HG02642 (cell line): ENCODE measurements at regions not wholly inside any gene's neighbourhood (a gene's known extent, or its start where the extent isn't known, plus 50 kb on each side); places are given as distances from the start of the nearest gene placed in this dataset.
A peak's percentile ranks its signal among the peaks of the same experiment; 100 is the strongest.

Source experiments
- ATAC-seq: cut with Tn5 transposase; IDR thresholded peaks from one replicate; pipeline ENCODE4 v1.9.1; 2021; ENCODE audit warnings: mild to moderate bottlenecking; ENCODE audit not compliant: unreplicated experiment, poor library complexity

DNA sequence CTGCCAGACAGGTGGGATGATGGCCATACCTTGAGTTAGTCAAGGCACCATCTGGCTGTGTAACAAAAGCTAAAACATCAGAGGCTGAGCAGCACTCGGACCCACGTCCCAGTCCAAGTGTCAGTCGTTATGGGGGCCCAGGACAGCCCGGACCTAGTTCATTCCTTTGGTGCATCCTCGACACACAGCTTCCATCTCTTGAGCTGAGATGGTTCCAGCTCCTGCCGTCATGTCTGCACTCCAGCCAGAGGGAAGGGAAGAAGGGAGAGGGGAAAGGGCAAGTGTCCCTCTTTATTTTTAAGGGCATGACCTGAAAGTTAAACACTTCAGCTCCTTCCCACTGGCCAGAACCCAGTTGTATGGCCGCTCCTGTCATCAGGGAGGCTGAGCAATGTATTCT is 218.0 kb downstream of the SEC14L1 start:
- ATAC-seq, result no peak

DNA sequence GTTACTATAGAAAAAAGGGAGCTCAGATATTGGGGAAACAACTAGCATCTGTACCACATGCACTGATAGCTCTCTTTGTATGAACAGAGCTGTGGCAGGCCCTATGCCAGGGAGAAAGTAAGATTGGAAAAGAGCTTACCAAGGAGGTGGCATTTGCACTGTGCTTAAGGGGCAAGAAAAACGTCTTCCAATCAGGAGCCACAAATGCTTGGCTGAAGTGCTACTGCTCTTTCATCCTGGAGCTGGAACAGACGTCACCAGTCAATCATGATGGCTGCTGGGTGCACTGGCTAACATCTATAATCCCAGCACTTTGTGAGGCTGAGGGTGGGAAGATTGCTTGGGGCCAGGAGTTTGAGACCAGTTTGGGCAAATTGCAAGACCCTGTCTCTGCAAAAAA is 218.5 kb downstream of the SEC14L1 start:
- no peak for ATAC-seq

GRCh38 chr17:77361986-77362620 is 221.3 kb downstream of the SEC14L1 start:
- ATAC-seq, result no peak

GRCh38 chr17:77363821-77364361 is 223.1 kb downstream of the SEC14L1 start:
- no peak for ATAC-seq

DNA sequence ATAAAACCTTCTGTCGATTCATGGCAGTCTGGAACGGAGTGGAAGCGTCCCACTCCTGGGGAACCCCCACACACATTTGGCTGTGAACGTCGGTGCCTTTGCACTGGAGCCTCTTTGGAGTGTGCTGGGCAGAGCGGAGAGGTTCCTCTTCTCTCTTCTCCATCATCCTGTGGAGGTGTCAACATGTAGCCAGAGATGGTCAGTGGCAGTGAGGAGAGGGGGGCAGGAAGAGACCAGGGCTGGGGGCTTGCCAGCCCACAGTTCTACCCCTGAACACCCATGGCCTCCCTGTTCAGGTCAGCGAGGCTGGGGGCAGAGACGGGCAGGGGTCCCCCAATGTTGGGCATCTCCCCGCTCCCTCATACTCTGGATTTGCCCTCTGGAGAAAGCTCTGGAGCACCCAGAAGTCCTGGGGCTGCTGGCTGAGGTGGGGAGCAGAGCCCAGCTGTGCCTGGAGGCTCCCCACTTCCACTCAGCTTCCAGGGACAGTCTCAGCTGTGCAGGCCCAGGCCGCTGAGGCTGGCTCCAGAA is 223.7 kb downstream of the SEC14L1 start:
- ATAC-seq, result no peak

- ATAC-seq, result no peak
These were observed 224.3 kb downstream of the SEC14L1 start for GRCh38 chr17:77364941-77365583.

- ATAC-seq, result no peak
These were observed 224.9 kb downstream of the SEC14L1 start for GRCh38 chr17:77365584-77366186.

DNA sequence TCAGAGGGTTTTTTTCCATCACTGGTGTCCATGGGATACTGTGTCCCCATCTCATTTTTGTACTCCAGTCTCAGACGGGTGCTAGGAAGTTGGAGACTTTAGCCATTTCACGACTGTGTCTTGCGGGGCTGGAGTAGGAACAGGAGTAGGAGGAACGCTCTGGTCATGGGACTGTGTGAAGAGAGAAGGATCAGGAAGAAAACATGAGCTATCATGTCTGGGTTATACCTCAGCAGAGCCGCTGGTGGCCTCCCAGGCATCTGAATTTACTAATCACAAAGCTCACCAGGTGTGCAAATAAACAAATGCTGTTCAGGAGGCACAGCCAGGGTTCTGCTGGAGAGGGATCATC is 225.4 kb downstream of the SEC14L1 start:
- no peak for ATAC-seq

DNA sequence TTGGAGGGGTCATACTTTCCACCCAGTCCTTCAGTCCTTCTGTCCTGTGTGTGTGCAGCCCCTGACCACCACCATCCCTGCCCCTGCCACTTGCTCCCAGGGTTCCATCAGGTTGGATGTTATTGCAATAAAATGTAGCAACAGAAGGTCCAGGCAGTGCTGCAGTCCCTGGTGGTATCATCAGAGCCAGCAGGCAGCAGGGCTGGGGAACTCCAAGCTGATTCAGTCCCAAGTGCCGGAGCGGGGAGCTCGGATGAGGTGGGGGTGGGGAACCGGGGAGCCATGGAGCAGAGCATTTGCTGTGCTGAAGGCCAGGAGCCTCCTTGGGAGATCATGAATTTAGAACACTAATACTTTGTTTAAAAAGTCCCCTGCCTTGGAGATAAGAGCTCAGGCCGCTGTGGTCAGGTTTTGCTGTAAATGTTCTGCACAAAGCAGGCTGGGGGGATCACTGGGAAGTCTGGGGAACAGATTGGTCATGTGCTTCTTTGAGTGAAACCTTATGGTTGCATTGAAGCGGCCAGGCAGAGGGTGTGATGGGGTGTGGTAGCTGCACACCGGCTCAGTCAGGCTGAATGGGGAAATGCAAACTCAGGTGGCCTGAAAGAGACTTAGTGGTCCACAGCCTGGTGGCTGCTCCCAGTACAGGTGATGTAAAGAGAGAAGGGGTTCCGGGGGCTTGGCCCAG is 225.9 kb downstream of the SEC14L1 start:
- ATAC-seq, result no peak

DNA sequence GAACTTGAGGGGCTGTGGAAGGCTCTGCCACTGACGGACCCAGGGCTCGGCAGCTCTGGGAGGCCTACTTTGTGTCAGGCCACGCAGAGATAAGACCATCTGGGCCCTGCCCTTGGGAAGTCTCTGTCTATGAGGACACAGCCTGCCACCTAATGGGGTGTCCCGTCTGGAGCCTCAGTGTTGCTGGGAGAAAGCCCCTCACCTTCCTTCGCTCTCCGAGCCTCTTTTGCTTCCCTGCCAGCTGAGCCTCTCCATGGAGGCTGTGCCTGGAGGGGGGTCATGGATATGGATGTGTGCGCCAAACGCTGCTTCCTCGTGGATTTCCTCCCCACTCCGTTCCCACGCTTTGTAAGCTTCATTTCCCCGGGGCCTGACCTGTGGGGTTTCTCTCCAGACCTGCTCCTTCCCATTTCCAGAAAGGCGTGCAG is 228.8 kb downstream of the SEC14L1 start:
- ATAC-seq, result no peak

DNA sequence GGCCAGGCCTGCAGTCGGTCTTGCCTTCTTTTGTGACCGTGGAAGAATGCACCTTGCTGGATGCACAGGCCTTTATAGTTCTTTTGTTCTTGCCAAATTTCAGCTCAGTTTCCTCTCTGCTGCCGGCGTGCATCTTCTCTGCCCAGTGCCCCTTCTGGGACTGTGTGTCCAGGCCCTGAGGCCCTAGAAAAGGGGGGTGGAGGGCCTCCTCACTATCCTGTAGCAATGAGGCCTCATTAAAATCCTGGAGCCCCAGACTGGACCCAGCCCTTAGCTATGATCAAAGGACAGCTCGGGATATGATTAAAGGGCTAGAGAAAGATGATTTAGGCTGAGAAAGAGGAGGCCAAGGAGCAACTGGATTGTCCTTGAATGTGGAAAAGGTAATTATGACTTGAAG is 229.8 kb downstream of the SEC14L1 start:
- ATAC-seq, result no peak

DNA sequence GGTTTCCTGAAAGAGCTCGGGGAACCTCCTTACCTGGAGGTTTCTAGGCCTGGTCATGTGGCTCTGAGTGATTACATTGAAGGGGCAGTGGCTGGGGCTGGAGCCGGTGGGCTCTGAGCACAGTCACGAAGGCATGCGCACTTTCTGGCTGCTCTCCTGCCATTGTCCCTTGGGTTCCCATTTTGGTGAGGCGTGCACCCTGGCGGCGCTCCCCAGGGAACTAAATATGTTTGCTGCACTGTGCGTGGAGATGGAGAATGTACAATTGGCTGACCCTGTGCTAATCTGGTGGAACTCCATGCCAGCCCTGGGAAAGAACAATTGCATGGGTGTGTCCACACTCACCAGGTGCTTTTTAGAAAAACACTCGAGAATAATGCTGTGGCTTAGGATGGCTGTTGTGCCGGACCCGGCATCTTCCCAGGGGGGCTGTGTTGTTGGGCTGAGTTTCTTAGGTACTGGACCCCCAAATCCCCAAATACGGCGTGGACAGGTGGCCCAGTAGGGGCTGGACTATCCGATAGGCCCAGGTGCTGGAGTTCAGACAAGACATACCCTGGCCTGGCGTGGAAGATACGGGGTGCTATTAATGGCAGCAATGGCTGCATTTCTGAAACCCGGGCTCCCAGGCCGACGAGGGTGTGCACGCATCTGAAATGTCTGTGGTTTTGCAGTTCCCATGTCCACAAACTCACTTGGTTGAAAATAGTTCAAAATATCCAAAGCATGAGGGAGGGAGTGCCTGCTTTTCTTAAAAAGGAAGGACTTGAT is 230.5 kb downstream of the SEC14L1 start:
- no peak for ATAC-seq

- no peak for ATAC-seq
These were observed 231.2 kb downstream of the SEC14L1 start for GRCh38 chr17:77371888-77372443.

DNA sequence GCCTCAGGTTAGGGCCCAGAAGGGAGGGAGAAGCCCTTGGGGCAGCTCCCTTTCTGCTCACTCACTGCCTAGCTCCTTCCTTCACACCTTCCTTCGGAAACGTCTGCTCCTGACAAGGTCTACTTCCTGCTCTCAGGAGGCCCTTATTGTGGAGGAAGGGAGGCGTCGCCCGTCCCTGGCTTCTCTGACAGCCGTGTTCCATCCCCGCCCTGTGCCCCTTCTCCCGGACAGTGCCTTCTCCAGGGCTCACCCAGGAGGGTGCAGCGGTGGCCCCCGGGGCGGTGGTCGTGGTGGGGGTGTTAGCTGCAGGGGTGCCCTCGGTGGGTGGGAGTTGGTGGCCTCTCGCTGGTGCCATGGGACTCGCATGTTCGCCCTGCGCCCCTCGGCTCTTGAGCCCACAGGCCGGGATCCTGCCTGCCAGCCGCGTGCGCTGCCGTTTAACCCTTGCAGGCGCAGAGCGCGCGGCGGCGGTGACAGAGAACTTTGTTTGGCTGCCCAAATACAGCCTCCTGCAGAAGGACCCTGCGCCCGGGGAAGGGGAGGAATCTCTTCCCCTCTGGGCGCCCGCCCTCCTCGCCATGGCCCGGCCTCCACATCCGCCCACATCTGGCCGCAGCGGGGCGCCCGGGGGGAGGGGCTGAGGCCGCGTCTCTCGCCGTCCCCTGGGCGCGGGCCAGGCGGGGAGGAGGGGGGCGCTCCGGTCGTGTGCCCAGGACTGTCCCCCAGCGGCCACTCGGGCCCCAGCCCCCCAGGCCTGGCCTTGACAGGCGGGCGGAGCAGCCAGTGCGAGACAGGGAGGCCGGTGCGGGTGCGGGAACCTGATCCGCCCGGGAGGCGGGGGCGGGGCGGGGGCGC is 231.9 kb downstream of the SEC14L1 start:
- peak; percentile 58 for ATAC-seq

DNA sequence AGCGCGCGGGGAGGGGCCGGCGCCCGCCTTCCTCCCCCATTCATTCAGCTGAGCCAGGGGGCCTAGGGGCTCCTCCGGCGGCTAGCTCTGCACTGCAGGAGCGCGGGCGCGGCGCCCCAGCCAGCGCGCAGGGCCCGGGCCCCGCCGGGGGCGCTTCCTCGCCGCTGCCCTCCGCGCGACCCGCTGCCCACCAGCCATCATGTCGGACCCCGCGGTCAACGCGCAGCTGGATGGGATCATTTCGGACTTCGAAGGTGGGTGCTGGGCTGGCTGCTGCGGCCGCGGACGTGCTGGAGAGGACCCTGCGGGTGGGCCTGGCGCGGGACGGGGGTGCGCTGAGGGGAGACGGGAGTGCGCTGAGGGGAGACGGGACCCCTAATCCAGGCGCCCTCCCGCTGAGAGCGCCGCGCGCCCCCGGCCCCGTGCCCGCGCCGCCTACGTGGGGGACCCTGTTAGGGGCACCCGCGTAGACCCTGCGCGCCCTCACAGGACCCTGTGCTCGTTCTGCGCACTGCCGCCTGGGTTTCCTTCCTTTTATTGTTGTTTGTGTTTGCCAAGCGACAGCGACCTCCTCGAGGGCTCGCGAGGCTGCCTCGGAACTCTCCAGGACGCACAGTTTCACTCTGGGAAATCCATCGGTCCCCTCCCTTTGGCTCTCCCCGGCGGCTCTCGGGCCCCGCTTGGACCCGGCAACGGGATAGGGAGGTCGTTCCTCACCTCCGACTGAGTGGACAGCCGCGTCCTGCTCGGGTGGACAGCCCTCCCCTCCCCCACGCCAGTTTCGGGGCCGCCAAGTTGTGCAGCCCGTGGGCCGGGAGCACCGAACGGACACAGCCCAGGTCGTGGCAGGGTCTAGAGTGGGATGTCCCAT is 232.8 kb downstream of the SEC14L1 start:
- ATAC-seq, result peak; percentile 2

DNA sequence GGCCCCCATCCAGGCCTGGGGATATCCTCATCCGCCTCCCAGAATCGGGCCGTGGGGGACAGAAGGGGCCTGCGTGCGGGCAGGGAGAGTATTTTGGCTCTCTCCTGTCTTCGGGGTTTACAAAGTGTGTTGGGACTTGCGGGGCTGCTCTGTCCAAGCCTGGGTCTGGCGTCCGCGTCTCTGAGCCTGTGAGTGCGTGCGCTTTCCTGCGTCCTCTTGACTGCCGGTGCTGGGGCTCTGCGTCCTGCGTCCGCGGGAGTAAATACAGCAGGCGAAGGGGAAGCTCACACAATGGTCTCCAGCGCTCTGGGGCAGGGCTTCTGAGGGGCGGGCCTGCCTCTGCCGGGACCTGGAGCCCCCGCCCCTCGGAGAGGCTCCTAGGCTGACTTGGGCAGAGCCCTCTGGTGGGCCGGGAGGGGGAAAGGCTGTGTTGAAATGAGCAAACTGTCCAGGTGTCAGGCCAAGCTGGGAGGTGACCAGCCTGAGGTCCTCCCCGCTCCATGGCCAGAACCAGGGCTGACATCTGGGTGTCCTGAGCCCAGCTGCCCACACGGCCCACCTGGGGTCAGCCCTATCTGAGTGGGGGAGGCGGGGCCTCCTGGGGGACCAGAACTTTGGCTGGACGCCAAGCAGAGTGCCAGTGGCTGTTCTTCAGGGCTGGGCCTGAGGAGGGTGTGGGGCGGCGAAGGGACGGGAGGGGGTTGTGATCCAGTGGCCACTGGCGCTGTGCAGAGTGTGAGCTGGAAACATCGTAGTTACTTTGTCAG is 233.6 kb downstream of the SEC14L1 start:
- no peak for ATAC-seq
